Brain pericyte (primary cell): ENCODE measurements at regions not wholly inside any gene's neighbourhood (a gene's known extent, or its start where the extent isn't known, plus 50 kb on each side); places are given as distances from the start of the nearest gene placed in this dataset.
"Not testable (repeated sequence)": the region's sequence is repeated elsewhere in the genome, so short reads cannot be mapped to it uniquely, and the experiment has no call there.

Source experiments
- DNase-seq: peaks from one replicate; pipeline ENCODE4 v3.0.0-alpha.2; 2012; ENCODE audit warnings: low read depth, low spot score

GRCh38 chr6:14597090-14597489 lies 479.5 kb downstream of the CD83 start:
- no peak for DNase-seq

GRCh38 chr6:14598017-14598864 lies 480.7 kb downstream of the CD83 start:
- no peak for DNase-seq

- not testable (repeated sequence) for DNase-seq
These were observed 482.7 kb downstream of the CD83 start for GRCh38 chr6:14600306-14600705.

GRCh38 chr6:14601490-14601889 lies 483.9 kb downstream of the CD83 start:
- no peak for DNase-seq

- no peak for DNase-seq
These were observed 488.8 kb downstream of the CD83 start for GRCh38 chr6:14606353-14606752.

- DNase-seq = no peak
These were observed 492.6 kb downstream of the CD83 start for GRCh38 chr6:14610141-14610540.

- DNase-seq = no peak
These were observed 494.7 kb downstream of the CD83 start for GRCh38 chr6:14612016-14612980.

GRCh38 chr6:14614631-14615030 lies 497.1 kb downstream of the CD83 start:
- no peak for DNase-seq

GRCh38 chr6:14616656-14617055 lies 499.1 kb downstream of the CD83 start:
- no peak for DNase-seq

- DNase-seq = no peak
These were observed 501.3 kb downstream of the CD83 start for GRCh38 chr6:14618759-14619418.

- no peak for DNase-seq
These were observed 501.8 kb downstream of the CD83 start for GRCh38 chr6:14619419-14619781.

GRCh38 chr6:14620522-14620921 lies 502.9 kb downstream of the CD83 start:
- no peak for DNase-seq

GRCh38 chr6:14621518-14621917 lies 503.9 kb downstream of the CD83 start:
- no peak for DNase-seq

- no peak for DNase-seq
These were observed 504.5 kb downstream of the CD83 start for GRCh38 chr6:14622085-14622484.

GRCh38 chr6:14622909-14623505 lies 505.4 kb downstream of the CD83 start:
- DNase-seq = no peak

- DNase-seq = no peak
These were observed 507.8 kb downstream of the CD83 start for GRCh38 chr6:14625173-14625895.

GRCh38 chr6:14626556-14626955 lies 509.0 kb downstream of the CD83 start:
- no peak for DNase-seq

GRCh38 chr6:14630016-14630415 lies 512.4 kb downstream of the CD83 start:
- DNase-seq = no peak

- DNase-seq = no peak
These were observed 515.9 kb downstream of the CD83 start for GRCh38 chr6:14633479-14633878.

GRCh38 chr6:14634072-14634471 lies 516.5 kb downstream of the CD83 start:
- no peak for DNase-seq

GRCh38 chr6:14635195-14635594 lies 517.6 kb downstream of the CD83 start:
- DNase-seq = no peak
